ENCODE measurements at regions not wholly inside any gene's neighbourhood (a gene's known extent, or its start where the extent isn't known, plus 50 kb on each side); places are given as distances from the start of the nearest gene placed in this dataset.

DNA sequence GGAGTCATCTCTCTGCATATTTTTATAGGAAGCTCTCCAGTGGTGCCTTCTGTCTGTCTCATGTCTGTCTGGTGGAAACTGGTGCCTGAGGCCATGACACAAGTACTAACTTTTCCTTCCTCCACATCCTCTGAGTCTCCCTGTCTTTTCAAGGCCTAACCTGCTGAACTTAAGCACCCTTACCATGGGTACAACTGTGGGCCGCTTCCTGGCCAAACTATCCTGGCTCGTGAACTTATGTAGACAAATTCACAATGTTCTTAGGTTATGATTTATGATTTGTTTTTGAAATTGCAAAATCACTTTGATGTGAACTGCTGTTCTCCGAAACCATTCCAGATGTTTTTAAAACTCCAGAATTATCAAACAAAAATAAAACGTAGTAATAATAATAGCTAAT, 804.5 kb upstream of the POU3F3 start:
- FAIRE-seq = no peak

DNA sequence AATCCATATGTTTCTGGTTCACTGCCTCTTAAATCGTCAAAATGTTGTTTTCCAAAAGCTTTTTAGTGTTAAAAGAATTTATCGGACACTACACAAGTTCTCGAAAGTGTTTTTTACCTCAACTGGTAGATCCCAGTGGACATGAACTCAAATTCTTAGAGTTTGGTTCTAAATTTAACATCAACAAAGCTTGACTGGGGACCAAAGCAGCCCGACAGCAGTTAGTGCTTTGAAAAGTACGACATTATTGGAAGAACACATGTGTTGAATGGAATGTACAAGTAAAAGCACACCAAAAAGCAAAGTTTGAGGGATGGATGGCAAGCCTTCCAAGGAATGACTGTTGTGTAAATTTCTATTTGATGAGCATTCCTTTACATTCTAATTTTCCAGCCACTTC, 803.9 kb upstream of the POU3F3 start:
- no peak for FAIRE-seq

DNA sequence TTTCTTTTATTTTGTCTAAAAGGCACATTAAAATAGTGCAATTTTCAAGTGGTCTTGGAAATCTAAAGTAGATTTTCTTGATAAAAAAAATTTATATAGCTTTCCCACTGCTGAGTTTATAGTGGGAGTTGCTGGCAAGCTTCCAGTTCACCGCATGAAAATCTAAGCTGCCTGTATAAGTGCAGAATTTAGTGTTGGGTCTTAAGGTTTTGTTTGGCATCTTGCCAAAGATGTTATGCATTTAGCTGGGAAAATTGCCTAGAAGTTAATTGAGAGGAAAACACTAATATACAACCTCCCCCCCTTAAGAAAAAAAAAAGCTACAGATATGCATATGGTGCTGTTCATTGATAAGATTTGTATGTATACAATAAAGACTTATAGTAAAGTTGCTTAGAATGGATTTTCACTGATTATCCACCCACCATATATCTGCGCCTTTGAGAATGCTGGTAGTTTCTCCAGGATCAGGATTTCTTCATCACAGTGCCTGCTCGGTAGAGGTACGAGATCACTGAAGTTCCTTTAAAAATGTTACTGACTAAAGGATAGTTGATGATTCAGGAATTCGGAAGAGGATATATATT, 803.2 kb upstream of the POU3F3 start:
- no peak for FAIRE-seq

DNA sequence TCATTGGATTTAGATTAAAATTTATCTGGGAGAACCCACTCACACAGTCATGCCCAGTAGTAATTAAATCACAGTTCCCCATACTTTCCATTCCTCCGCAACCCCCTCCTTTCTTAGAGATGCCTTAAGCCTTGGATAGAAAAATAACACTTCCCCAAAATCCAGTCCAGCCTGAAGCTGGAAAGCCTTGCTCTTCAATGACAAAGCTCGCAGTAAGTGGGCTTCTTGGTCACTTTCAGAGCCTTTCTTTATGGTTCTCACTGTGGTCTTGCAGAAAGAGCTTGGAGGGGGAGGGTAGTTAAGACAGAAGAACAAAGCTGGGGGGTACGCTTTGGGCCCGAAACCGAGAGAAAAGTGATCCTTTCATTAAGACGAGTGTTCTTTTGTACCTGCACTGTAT, 802.1 kb upstream of the POU3F3 start:
- FAIRE-seq = no peak

DNA sequence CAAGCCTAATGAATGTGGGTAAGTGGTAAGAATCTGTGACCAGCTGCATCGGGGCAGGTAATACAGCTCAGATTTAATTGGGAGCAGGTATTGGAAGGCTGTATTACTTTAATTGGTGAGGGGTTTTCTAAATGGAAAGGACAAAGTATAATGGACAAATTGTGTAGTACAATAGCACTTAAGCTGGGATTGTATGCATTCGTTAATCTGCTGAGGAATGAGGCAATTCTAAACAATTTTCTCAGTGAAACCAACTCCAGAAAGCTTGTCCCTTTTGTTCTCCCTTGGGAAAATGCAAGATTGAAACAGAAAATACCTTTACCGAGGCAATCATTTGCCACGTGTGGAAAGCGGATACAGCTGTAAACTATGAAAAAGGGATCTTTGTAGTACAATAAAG, 801.6 kb upstream of the POU3F3 start:
- FAIRE-seq = no peak

DNA sequence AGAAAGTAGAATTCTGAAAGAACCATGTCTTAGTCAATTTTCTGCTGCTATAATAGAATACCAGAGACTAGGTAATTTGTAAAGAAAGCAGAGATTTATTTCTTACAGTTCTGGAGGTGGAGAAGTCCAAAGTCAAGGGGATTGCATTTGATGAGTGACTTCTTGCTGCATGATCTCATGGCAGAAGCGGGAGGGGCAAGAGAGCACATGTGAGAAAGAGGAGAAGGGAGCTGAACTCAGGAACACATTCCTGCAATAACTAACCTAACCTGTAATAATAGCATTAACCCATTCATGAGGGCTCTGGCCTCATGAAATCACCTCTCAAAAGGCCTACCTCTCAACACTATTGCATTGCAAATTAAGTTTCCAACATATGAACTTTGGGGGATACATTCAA, 797.5 kb upstream of the POU3F3 start:
- FAIRE-seq = no peak

DNA sequence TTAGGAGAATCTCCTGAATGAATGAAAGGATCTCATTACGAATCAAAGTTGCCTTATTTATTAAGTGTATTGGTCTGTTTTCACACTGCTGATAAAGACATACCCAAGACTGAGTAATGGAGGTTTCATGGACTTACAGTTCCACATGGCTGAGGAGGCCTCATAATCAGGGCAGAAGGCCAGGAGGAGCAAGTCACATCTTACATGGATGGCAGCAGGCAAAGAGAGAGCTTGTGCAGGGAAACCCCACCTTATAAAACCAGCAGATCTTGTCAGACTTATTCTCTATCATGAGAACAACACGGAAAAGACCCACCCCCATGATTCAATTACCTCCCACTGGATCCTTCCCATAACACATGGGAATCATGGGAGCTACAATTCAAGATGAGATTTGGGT, 785.2 kb upstream of the POU3F3 start:
- FAIRE-seq = no peak

DNA sequence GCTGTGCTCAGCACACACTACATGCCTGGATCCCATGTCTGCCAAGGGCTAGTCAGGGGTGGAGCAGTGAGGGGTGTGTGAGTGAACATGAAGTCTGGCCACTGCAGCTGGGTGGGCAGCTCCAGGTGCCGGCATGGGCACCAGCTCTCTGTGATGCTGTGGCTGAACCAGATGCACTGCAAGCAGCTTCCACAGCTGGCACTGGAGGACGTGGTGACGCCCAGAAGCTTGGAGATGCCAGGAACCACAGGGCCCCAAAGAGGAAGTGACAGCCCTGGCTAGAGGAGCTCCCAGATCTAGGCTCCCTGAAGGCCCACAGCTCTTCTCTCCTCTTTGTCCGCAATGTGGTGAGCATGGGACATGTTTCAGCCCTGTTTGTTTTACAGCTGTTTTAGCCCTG, 776.3 kb upstream of the POU3F3 start:
- FAIRE-seq = no peak

DNA sequence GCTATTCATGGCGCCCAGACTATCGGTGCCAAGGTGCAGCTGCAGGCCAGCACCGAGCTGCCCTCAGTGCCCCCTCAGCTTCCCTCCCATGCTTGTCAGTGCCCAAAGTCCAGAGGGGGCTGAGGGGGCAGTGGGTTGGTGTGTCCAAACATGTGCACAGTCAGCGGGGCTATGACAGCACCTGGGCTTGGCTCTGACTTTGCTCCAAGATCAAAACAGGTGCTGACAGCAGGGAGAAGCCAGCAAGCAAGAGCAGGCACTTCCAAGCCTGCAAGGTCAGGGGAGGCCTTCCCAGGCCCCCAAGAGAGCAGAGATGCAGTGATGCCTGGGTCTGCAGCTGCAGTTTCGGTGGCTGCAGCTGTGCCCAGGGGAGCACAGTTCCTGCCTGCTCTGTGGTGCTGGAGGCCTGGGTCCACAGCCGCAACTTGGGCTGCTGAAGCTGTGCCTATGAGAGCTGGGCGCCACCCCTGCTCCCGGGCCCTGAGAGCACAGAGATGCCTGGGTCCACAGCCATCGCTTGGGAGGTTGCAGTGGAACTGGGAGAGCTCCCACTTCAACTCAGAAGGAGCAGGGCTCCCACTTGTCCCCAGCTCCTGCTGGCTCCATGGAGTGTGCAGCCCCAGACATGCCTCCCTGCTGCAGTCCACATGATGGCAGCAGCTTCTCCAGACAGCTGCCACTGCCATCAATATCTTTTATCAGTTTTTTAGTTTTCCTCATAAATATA, 775.3 kb upstream of the POU3F3 start:
- FAIRE-seq = no peak

DNA sequence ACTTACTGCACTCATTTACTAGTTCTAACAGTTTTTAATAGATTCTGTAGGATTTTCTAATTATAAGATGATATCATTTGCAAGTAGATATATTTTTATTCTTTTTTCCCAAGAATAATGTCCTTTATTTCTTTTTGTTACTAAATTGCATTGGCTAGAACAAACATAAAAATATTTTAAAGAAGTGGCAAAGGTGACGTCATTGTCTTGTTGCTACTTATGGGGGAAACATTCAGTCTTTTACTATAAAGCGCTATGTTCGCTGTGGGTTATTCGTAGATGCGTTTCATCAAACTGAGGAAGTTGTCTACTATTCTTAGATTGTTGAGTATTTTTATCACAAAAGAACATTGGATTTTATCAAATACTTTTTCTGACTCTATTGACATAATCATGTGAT, 765.2 kb upstream of the POU3F3 start:
- no peak for FAIRE-seq

DNA sequence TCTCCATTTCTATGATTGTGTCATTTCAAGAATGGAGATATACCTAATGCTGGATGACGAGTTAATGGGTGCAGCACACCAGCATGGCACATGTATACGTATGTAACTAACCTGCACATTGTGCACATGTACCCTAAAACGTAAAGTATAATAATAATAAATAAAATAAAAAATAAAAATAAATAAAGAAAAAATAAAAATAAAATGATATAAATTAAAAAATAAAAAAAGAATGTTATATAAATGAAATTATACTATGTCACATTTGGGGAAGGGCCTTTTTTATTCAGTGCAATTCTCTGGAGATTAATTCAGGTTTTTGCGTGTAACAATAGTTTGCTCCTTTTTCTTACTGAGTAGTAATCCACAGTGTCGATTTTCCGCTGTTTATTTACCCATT, 763.5 kb upstream of the POU3F3 start:
- no peak for FAIRE-seq

DNA sequence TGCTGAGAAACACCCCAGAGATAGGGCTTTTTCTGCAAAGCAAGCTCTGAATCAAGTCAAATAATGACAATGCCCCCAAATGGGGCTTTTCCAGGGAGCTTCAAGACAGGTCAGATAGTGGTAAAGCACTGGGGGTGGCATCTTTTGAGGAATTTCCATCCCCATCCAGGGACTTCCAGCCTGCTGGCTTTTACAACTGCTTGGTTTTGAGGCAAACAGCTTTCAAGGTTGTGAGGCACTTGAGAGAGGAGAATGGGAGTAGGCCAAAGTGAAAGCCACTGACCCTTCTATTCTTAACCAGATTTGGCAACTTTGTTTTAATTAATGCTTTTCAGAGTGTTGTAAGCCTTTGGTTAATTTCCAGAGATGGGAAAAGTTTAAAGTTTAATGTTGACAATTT, 762.0 kb upstream of the POU3F3 start:
- FAIRE-seq = no peak

DNA sequence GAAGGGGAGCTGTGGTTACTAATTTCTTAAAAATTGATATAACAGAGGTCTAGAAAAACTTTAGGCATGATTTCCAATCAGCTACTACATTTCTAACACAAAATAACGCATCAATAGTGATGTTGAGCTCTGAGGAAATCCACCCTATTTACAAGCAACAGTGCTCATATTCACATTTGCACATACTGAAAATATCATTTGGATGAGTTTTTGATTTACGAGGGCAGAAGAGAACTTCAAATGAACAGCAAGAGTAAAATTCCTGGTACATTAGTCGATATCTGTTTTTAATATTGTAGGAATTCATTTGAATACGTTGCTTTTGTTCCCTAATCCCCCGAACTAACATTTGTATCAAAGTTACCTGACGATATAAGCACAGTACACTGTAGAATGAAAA, 761.0 kb upstream of the POU3F3 start:
- FAIRE-seq = no peak

DNA sequence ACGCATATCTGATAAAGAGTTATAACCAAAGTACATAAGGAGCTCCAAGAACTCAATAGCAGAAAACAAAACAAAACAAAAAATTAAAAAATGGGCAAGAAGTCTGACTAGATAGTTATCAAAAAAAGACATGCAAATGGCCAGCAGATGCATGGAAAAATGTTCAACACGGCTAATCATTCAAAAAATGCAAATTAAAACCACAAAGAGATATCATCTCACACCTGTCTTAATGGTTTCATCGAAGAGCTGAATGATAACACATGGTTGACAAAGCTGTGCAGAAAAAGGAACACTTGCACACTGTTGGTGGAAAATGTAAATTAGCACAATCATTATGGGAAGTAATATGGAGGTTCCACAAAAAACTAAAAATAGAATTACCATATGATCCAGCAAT, 751.3 kb upstream of the POU3F3 start:
- no peak for FAIRE-seq

DNA sequence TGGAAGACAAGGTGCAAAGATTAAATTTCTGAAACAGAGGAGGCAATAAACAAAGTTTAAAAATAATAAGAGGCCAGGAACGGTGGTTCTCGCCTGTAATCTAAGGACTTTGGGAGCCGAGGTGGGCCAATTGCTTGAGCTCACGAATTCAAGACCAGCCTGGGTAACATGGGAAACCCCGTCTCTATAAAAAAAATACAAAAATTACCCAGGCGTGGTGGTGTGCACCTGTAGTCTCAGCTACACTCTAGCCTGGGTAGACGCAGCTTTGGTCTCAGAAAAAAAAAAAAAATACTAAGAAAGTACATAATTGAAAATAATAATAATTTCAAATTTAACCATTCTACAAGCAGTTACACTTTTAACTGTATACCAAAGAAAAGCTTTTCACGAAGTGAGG, 744.6 kb upstream of the POU3F3 start:
- FAIRE-seq = no peak

DNA sequence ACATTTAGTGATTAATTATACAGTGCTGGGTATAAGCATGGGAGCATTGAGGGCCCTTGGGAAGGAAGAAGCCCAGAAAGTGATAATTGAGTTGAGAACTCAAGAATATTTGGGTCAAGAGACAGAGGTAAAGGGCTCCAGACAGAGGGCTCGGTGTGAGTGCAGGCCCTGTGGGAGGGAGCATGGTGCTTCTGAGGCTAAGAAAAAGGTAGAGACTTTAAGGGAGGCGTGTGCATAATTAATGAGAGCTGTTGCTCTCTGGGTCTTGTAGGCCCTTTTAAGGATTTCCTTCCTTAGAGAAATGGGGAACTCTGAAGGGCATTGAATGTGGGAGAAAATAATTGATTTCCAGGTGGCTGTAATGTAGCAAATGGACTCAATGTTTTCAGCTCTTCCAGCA, 735.0 kb upstream of the POU3F3 start:
- no peak for FAIRE-seq

DNA sequence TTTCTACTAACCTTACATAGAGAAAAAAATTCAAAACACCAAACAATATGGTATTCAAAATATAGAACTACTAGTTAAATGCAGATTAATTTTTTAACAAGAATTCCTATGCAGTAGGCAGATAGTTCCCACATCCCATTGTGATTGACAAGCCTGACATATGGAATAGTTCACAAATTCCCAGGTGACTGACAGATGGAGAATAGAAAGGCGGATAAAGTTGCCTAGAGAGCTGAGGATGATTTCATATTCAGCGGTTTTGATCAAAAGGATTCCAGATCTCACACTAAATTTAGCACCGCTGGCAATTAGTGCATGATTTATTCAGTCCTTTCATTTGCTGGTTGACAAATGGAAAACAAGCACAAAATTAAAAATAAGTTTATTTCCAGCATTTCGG, 733.7 kb upstream of the POU3F3 start:
- FAIRE-seq = no peak

DNA sequence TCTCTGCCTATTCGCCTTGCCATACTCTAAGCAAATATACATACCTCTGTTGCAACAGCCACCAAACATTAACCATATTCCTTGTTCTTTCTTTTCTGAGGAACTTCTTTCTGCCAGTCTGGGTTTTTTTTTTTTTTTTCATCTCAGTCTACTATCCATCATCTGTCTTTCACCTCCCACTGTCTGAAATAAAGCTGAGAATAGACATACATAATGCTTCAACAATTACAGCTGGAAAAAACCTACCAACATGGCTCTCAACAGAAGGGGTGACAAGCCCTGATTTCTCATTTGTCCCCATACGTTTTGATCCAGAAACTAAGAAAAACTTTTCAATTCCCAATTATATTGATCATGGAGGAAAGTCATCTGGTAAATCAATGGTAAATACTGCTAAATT, 728.8 kb upstream of the POU3F3 start:
- FAIRE-seq = no peak

DNA sequence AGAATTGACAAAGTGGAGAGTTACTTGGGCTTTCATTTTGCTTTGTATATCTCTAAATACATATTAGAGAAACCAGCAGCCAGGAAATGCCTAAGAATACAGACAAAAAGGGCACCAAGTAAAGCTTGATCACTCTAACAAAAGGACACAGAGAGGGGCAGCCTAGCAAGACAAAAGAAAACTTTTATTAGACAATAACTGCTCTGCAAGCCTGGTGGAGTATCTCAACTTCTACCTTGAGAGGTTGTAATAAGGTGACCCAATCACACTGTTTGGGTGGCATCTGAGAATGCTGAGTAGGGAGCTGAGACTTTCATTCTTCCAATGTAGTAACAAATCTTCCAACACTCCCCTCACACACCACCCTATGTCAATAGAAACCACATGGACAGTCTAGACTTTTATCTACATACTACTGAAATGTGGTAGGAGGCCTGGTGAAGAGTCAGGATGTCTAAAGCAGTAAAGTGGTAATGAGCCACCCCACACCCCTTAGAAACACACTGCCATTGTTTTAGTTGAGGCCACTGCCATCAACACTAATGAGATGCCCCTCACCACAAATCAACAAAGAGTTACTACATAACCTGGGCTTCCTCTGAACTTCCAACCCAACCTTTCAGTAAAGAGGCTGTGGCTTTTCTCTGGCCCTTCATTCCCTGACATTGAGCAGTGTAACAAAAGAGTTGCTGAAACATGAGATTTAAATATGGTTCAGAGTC, 726.7 kb upstream of the POU3F3 start:
- FAIRE-seq = no peak

DNA sequence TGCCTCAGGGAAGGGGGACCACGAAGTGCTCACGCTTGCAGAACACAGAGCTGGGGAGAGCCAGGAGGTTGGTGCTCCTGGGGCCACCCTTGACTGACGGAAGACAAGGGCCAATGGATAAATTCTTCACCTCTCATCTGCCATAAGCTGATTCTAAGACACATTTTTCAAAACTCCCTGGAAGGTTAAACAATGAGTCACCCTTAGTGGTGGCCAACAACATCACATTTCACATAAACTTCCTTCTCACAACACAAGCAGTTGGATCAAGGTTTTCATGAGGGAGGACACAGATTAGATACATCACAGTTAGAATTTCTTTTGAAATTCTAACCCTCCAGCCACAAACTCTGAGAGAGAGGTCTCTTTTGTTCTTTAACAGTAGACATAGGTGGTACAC, 713.6 kb upstream of the POU3F3 start:
- no peak for FAIRE-seq

DNA sequence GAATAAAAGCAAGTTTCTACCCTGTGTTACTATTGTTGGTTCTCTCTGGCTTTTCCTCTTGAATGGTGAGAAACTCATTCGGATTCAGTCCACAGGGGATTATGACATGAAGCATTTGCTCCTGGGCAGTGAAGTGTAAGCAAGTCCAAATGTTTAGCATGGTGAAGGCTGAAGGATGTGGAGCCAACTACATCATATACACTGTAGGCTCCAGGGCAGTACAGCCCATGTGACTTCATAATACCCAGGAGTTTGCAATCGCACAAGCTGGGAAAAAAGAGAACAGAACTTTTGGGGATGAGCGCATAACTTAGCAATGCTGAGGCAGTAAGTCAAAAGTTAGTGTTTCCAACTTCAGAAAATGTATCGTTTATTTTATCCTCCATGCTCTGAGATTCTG, 695.7 kb upstream of the POU3F3 start:
- FAIRE-seq = no peak

DNA sequence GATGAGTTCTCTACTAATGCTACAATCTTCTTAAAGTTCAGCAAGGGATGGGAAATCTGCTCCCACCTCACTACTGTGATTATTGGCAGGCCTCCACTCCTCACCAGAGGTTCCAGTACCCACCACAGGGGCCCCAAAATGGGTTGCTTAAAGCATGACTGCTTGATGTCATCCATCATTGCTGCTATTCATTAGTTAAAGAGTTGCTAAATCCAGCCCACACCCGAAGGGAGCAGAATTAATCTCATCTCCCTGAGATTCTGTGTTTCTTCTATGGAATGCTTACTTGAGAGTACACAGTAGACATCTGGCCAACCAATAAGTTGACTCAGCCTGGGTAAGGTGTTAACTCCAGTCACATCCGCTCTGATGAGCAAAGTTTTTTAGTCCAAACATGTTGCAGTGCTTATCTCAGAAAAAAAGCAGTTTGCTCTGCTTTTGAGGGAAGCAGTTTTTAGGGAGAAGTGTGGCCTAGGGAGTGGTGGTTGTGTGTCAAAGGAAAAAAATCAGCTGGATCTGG, 690.2 kb upstream of the POU3F3 start:
- no peak for FAIRE-seq

DNA sequence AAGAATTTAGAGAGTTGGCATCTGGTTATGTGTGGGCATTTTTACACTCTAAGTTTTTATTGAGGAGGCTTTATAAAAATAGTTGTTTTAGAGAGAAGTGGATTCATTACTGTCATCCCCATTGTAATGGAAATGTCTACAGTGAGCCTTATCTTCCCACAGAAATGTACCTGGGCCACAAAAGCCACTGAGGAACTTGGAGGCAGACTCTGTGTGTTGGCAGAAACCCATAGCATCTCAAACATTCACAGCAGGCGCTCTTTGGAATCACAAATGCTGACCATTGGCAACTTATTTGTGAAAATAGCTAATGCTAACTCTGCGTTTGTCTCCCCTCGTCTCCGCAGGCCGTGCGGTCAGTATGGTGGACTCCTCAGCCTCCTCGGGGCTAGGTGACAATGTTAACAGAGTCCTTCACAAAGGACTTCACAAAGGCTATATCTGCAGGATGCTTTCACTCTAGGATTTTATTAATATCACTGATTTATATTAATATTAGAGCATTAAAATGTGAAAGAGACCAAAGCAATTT, 689.1 kb upstream of the POU3F3 start:
- FAIRE-seq = no peak

DNA sequence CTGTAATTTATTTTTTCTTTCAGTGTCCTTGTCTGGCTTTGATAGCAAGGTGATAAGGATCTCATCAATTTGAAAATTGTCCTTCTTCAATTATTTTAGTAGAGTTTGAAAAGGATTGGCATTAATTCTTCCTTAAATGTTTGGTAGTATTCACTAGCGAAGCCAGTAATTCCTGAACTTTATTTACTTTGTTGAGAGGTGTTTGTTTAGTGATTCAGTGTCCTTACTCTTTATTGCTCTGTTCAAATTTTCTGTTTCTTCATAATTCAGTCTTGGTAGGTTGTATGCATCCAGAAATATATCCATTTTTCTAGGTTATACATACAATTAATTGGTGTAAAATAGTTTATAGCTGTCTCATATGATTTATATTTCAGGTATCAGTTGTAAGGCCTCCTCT, 676.7 kb upstream of the POU3F3 start:
- no peak for FAIRE-seq
